Ectodermal cell (in vitro differentiated cells): ENCODE measurements at regions not wholly inside any gene's neighbourhood (a gene's known extent, or its start where the extent isn't known, plus 50 kb on each side); places are given as distances from the start of the nearest gene placed in this dataset.

ENCODE experiments used
- H3K27ac ChIP-seq: 2 replicates; pipeline ENCODE4 v1.7.0; 2013; ENCODE audit warnings: mild to moderate bottlenecking, low read depth, low read length; ENCODE audit not compliant: insufficient read depth, poor library complexity, severe bottlenecking
- H3K27me3 ChIP-seq: 2 replicates; pipeline ENCODE4 v1.7.0; 2013; ENCODE audit warnings: mild to moderate bottlenecking, low read length; ENCODE audit not compliant: insufficient read depth, control insufficient read depth, poor library complexity, severe bottlenecking
- H3K36me3 ChIP-seq: one replicate; pipeline ENCODE4 v1.7.0; 2013; ENCODE audit warnings: low read length; ENCODE audit not compliant: control insufficient read depth, insufficient read depth
- H3K4me1 ChIP-seq: one replicate; pipeline ENCODE4 v1.7.0; 2013; ENCODE audit warnings: low read length; ENCODE audit not compliant: control insufficient read depth, insufficient read depth
- H3K4me3 ChIP-seq: 2 replicates; pipeline ENCODE4 v1.7.0; 2013; ENCODE audit warnings: low read depth, low read length, control low read depth; ENCODE audit not compliant: insufficient read depth
- H3K9me3 ChIP-seq: 2 replicates; pipeline ENCODE4 v1.7.0; 2013; ENCODE audit warnings: mild to moderate bottlenecking, low read length, moderate library complexity; ENCODE audit not compliant: control insufficient read depth
- WGBS, 2 experiments: methylation state at CpG; one replicate each; pipeline ENCODE4 v1.1.7; 2013; ENCODE audit warnings: missing lambda C conversion rate in 2 of 2; 5-methylcytosine and 5-hydroxymethylcytosine counted together

- Histone ChIP-seq H3K27ac (no peak overlapping the region), H3K36me3 (no peaks in the 10 kb centered on the region), H3K4me1 (no peaks in the 10 kb centered on the region), H3K4me3 (no peak overlapping the region), H3K27me3 (no peaks in the 10 kb centered on the region), H3K9me3 (no peaks in the 10 kb centered on the region)
- 93% methylated on average over 5 of the region's 5 CpGs for WGBS, 2 experiments
Observed at GRCh38 chr4:36013206-36013605, 231.1 kb downstream of the ARAP2 start.
